MM.1S (cell line): ENCODE measurements at regions not wholly inside any gene's neighbourhood (a gene's known extent, or its start where the extent isn't known, plus 50 kb on each side); places are given as distances from the start of the nearest gene placed in this dataset.

Experiments used
- DNase-seq: peaks from one replicate; pipeline ENCODE4 v3.0.0-alpha.2; 2015
- H2AFZ ChIP-seq: fragments of 300-600 bp; sonication (generic); 2 replicates; pipeline ENCODE4 v1.6.0; 2016; ENCODE audit warnings: antibody characterized with exemption, low read length
- H3F3A ChIP-seq: fragments of 300-600 bp; sonication (generic); 2 replicates; pipeline ENCODE4 v1.6.1; 2016; ENCODE audit warnings: mild to moderate bottlenecking, antibody characterized with exemption, low read length, moderate library complexity, mixed read lengths; ENCODE audit not compliant: insufficient read depth
- H3K27ac ChIP-seq: fragments of 300-600 bp; sonication (generic); 2 replicates; pipeline ENCODE4 v1.5.1; 2016; ENCODE audit warnings: mild to moderate bottlenecking, low read length
- H3K27me3 ChIP-seq: fragments of 300-600 bp; sonication (generic); replicated peaks from 2 replicates; pipeline ENCODE4 v1.6.0; 2016; ENCODE audit warnings: low read length; ENCODE audit not compliant: insufficient read depth
- H3K36me3 ChIP-seq: fragments of 300-600 bp; sonication (generic); replicated peaks from 2 replicates; pipeline ENCODE4 v1.6.1; 2016; ENCODE audit warnings: mild to moderate bottlenecking, low read length, mixed read lengths; ENCODE audit not compliant: insufficient read depth
- H3K4me1 ChIP-seq: fragments of 300-600 bp; sonication (generic); 2 replicates; pipeline ENCODE4 v1.6.1; 2016; ENCODE audit warnings: low read length, mixed read lengths
- H3K4me2 ChIP-seq: fragments of 300-600 bp; sonication (generic); 2 replicates; pipeline ENCODE4 v1.6.0; 2016; ENCODE audit warnings: low read depth, low read length
- H3K4me3 ChIP-seq: fragments of 300-600 bp; sonication (generic); 2 replicates; pipeline ENCODE4 v1.5.1; 2016; ENCODE audit warnings: low read length, mixed read lengths
- H3K79me2 ChIP-seq: fragments of 300-600 bp; sonication (generic); 2 replicates; pipeline ENCODE4 v1.6.1; 2016; ENCODE audit warnings: mixed run types, low read length, mixed read lengths
- H3K9ac ChIP-seq: fragments of 300-600 bp; sonication (generic); 2 replicates; pipeline ENCODE4 v1.6.1; 2016; ENCODE audit warnings: low read length, mixed read lengths
- H3K9me2 ChIP-seq: fragments of 300-600 bp; sonication (generic); replicated peaks from 2 replicates; pipeline ENCODE4 v1.6.1; 2016; ENCODE audit warnings: mild to moderate bottlenecking, low read length, mixed read lengths; ENCODE audit not compliant: insufficient read depth
- H3K9me3 ChIP-seq: fragments of 300-600 bp; sonication (generic); replicated peaks from 2 replicates; pipeline ENCODE4 v1.6.1; 2016; ENCODE audit warnings: mild to moderate bottlenecking, low read length, mixed read lengths; ENCODE audit not compliant: insufficient read depth
- H4K20me1 ChIP-seq: fragments of 300-600 bp; sonication (generic); 2 replicates; pipeline ENCODE4 v1.6.1; 2016; ENCODE audit warnings: mild to moderate bottlenecking, low read length, moderate library complexity, mixed read lengths; ENCODE audit not compliant: insufficient read depth
- EZH2 ChIP-seq: fragments of 300-600 bp; sonication (generic); optimal IDR thresholded peaks from 2 replicates; pipeline ENCODE3; 2017; ENCODE audit warnings: low read depth, mild to moderate bottlenecking, antibody characterized with exemption, low read length, mixed read lengths
- EZH2phosphoT487 ChIP-seq: fragments of 300-600 bp; sonication (generic); IDR thresholded peaks from 2 replicates; pipeline ENCODE4 v1.6.1; 2018; ENCODE audit warnings: antibody characterized with exemption, low read length
- TF ChIP-seq, protein P1 (sequence below): fragments of 300-600 bp; sonication (generic); IDR thresholded peaks from 2 replicates; pipeline ENCODE4 v1.5.1; 2016; ENCODE audit warnings: antibody characterized with exemption, low read length, mixed read lengths

DNA sequence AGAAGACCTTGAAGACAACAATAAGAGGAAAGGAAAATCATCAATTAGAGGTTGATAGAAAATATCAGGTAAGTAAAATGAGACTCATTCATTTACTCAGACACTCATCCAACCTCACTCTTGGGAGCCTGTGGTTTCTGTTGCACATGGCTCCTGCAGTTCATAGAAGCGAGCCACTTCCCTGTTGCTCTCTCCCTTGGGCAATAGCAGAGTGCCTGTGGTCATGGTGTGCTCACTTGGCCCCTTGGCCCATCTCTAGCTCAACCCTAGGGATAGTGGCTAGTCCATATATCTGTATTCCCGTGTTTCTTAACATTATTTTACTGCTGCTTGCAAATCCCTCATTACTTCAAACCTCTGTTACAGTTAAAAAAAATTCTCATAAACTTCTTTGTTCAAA lies 368.6 kb downstream of the PTPRC start:
- TF ChIP-seq EZH2phosphoT487 (no peak), EZH2 (no peak)
- TF ChIP-seq, protein P1, sequence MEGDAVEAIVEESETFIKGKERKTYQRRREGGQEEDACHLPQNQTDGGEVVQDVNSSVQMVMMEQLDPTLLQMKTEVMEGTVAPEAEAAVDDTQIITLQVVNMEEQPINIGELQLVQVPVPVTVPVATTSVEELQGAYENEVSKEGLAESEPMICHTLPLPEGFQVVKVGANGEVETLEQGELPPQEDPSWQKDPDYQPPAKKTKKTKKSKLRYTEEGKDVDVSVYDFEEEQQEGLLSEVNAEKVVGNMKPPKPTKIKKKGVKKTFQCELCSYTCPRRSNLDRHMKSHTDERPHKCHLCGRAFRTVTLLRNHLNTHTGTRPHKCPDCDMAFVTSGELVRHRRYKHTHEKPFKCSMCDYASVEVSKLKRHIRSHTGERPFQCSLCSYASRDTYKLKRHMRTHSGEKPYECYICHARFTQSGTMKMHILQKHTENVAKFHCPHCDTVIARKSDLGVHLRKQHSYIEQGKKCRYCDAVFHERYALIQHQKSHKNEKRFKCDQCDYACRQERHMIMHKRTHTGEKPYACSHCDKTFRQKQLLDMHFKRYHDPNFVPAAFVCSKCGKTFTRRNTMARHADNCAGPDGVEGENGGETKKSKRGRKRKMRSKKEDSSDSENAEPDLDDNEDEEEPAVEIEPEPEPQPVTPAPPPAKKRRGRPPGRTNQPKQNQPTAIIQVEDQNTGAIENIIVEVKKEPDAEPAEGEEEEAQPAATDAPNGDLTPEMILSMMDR = no peak
- H2AFZ ChIP-seq = no peak overlapping the region
- H3K4me1 ChIP-seq = 0 out of 2 replicates have a peak, but pooled peaks cover 4% of the 10 kb centered on the region
- H3K9me2 ChIP-seq = no peaks in the 10 kb centered on the region
- H3K79me2 ChIP-seq = no peaks in the 10 kb centered on the region
- no peak overlapping the region for H3K9ac ChIP-seq
- no peak overlapping the region for H3K4me3 ChIP-seq
- H3K27ac ChIP-seq = no peak overlapping the region
- H3F3A ChIP-seq = no peaks in the 10 kb centered on the region
- H3K27me3 ChIP-seq = no peaks in the 10 kb centered on the region
- H3K36me3 ChIP-seq = no peaks in the 10 kb centered on the region
- no peak overlapping the region for H3K4me2 ChIP-seq
- H3K9me3 ChIP-seq = no peaks in the 10 kb centered on the region
- H4K20me1 ChIP-seq = no peaks in the 10 kb centered on the region
- DNase-seq = no peak

DNA sequence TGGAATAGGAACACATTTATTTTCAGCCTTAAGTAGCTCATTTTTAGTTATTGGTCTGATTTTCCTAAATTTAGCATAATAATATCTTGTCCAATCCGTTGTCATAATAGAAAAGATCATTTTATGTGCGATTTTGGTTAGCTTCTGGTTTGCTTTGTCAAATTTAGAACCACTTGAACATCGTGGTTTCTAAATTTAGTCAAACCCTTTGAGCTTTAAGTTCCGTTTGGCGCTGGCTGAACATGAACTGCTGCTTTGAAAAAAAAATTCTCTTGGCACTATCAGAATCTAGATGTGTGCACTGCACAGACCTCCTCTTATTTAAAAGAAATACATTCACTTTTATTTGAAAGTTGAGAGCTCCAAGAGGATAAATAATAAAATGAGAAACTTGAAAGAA lies 370.6 kb downstream of the PTPRC start:
- TF ChIP-seq, protein P1 = no peak
- TF ChIP-seq EZH2 = no peak
- TF ChIP-seq EZH2phosphoT487 = no peak
- H4K20me1 ChIP-seq = no peaks in the 10 kb centered on the region; the same call in 1 of the 2 replicates
- no peak overlapping the region for H2AFZ ChIP-seq
- H3K4me1 ChIP-seq = 0 out of 2 replicates have a peak, but pooled peaks cover 4% of the 10 kb centered on the region
- no peaks in the 10 kb centered on the region for H3K36me3 ChIP-seq
- H3F3A ChIP-seq = no peaks in the 10 kb centered on the region
- no peaks in the 10 kb centered on the region for H3K79me2 ChIP-seq
- H3K9me3 ChIP-seq = no peaks in the 10 kb centered on the region
- H3K4me2 ChIP-seq = no peak overlapping the region
- DNase-seq = no peak
- H3K9me2 ChIP-seq = no peaks in the 10 kb centered on the region
- no peak overlapping the region for H3K9ac ChIP-seq
- no peak overlapping the region for H3K4me3 ChIP-seq
- H3K27ac ChIP-seq = no peak overlapping the region
- no peaks in the 10 kb centered on the region for H3K27me3 ChIP-seq

DNA sequence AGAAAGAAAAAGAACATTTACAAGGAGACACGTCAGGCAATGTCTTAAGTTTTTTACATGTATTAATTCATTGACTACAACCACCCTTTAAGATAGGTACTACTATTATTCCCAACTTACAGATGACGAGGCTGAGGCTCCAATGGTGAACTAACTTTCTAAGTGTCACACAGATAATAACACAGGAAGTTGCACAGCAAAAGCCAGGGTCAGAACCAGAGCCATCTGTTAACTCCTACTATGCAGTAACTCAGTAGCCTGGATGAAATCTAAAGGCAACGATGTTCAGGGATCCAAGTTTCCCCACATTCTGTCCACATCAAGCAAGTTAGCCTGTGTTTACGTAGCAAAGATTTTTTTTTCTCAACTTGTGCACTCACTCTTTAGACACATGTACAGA lies 371.7 kb downstream of the PTPRC start:
- no peak overlapping the region for H3K27ac ChIP-seq
- H4K20me1 ChIP-seq = no peaks in the 10 kb centered on the region; the same call in 1 of the 2 replicates
- 0 out of 2 replicates have a peak, but pooled peaks cover 4% of the 10 kb centered on the region for H3K4me1 ChIP-seq
- no peak overlapping the region for H3K9ac ChIP-seq
- no peak overlapping the region for H2AFZ ChIP-seq
- H3K27me3 ChIP-seq = no peaks in the 10 kb centered on the region
- no peaks in the 10 kb centered on the region for H3K79me2 ChIP-seq
- H3K9me3 ChIP-seq = no peaks in the 10 kb centered on the region
- H3K4me3 ChIP-seq = no peak overlapping the region
- no peak overlapping the region for H3K4me2 ChIP-seq
- TF ChIP-seq EZH2 = no peak
- TF ChIP-seq EZH2phosphoT487 = no peak
- TF ChIP-seq, protein P1 = no peak
- DNase-seq = no peak
- no peaks in the 10 kb centered on the region for H3K36me3 ChIP-seq
- H3F3A ChIP-seq = no peaks in the 10 kb centered on the region
- H3K9me2 ChIP-seq = no peaks in the 10 kb centered on the region
